ENCODE measurements at regions not wholly inside any gene's neighbourhood (a gene's known extent, or its start where the extent isn't known, plus 50 kb on each side); places are given as distances from the start of the nearest gene placed in this dataset.
"Not testable (repeated sequence)": the region's sequence is repeated elsewhere in the genome, so short reads cannot be mapped to it uniquely, and the experiment has no call there.

DNA sequence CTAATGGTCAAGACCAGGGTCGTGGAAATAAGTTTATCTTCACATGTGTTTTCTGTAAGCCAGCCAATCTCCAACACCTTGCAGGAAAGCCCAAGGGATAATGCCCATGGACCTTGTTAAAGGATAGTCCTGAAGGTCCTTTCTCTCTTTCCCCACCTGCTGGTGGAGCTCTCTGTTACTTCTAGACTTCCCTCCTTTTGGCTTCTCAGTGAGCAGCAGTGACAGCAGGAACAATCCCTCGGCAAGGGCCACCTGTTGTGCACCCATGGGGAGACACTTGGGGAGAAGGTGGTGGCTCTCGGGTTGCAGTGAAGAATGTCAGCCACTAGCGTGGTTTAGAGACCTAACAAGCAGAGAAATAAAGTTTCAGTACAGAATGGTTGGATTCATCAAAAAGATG, 84.0 kb upstream of the OSBPL11 start:
- no peaks in the 10 kb centered on the region for H4K20me1 ChIP-seq (ENCODE audit: insufficient read depth, low read length)
- H3K4me1 Mint-ChIP-seq (ENCODE audit: low read depth, unreplicated experiment), result peaks cover 4% of the 10 kb centered on the region
- H3K79me2 ChIP-seq (ENCODE audit: insufficient read depth, low read length), result no peaks in the 10 kb centered on the region
- H3K9ac ChIP-seq (ENCODE audit: low read length), result no peak overlapping the region
- no peak overlapping the region for H3K4me3 ChIP-seq (ENCODE audit: insufficient read depth, low read depth, low read length)
- no peak overlapping the region for H2AFZ ChIP-seq (ENCODE audit: low read depth, low read length)
- FAIRE-seq (no peak), DNase-seq (ENCODE audit: low read depth) (no peak)
- no peaks in the 10 kb centered on the region for H3K27me3 Mint-ChIP-seq (ENCODE audit: low read depth, unreplicated experiment)
- no peaks in the 10 kb centered on the region for H3K4me1 ChIP-seq (ENCODE audit: insufficient read depth, low read length)
- H3K4me2 ChIP-seq (ENCODE audit: low read length), result no peak overlapping the region
- no peaks in the 10 kb centered on the region for H3K36me3 ChIP-seq (ENCODE audit: insufficient read depth, low read length)
- no peak overlapping the region for H3K27ac ChIP-seq (ENCODE audit: low read depth, low read length)
- H3K27ac Mint-ChIP-seq (ENCODE audit: unreplicated experiment), result no peak overlapping the region
- no peaks in the 10 kb centered on the region for H3K36me3 Mint-ChIP-seq (ENCODE audit: low read depth, unreplicated experiment)
- H3K4me3 Mint-ChIP-seq (ENCODE audit: unreplicated experiment), result no peak overlapping the region
- no peaks in the 10 kb centered on the region for H3K9me3 ChIP-seq (ENCODE audit: insufficient read depth, low read depth, low read length)
- H3K9me3 Mint-ChIP-seq (ENCODE audit: unreplicated experiment), result no peaks in the 10 kb centered on the region
- H3K27me3 ChIP-seq (ENCODE audit: insufficient read depth, low read length), result no peaks in the 10 kb centered on the region
- no peak for TF ChIP-seq EZH2 (IDR thresholded peaks at IDR 0.05; ENCODE audit: insufficient read depth, low read length)
- TF ChIP-seq, protein P1, sequence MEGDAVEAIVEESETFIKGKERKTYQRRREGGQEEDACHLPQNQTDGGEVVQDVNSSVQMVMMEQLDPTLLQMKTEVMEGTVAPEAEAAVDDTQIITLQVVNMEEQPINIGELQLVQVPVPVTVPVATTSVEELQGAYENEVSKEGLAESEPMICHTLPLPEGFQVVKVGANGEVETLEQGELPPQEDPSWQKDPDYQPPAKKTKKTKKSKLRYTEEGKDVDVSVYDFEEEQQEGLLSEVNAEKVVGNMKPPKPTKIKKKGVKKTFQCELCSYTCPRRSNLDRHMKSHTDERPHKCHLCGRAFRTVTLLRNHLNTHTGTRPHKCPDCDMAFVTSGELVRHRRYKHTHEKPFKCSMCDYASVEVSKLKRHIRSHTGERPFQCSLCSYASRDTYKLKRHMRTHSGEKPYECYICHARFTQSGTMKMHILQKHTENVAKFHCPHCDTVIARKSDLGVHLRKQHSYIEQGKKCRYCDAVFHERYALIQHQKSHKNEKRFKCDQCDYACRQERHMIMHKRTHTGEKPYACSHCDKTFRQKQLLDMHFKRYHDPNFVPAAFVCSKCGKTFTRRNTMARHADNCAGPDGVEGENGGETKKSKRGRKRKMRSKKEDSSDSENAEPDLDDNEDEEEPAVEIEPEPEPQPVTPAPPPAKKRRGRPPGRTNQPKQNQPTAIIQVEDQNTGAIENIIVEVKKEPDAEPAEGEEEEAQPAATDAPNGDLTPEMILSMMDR (IDR thresholded peaks at IDR 0.05; ENCODE audit: insufficient read depth, low read depth, low read length), result no peak

- H2AFZ ChIP-seq (ENCODE audit: low read depth, low read length), result no peak overlapping the region
- no peak overlapping the region for H3K9ac ChIP-seq (ENCODE audit: low read length)
- no peak for TF ChIP-seq EZH2 (IDR thresholded peaks at IDR 0.05; ENCODE audit: insufficient read depth, low read length)
- TF ChIP-seq, protein P1 (IDR thresholded peaks at IDR 0.05; ENCODE audit: insufficient read depth, low read depth, low read length), result no peak
- no peaks in the 10 kb centered on the region for H3K4me1 Mint-ChIP-seq (ENCODE audit: low read depth, unreplicated experiment)
- H3K36me3 ChIP-seq (ENCODE audit: insufficient read depth, low read length), result no peaks in the 10 kb centered on the region
- H3K27ac ChIP-seq (ENCODE audit: low read depth, low read length), result no peak overlapping the region
- DNase-seq (ENCODE audit: low read depth) (no peak), FAIRE-seq (no peak)
- H3K36me3 Mint-ChIP-seq (ENCODE audit: low read depth, unreplicated experiment), result no peaks in the 10 kb centered on the region
- H3K27me3 ChIP-seq (ENCODE audit: insufficient read depth, low read length), result no peaks in the 10 kb centered on the region
- H3K4me1 ChIP-seq (ENCODE audit: insufficient read depth, low read length), result no peaks in the 10 kb centered on the region
- H3K4me3 ChIP-seq (ENCODE audit: insufficient read depth, low read depth, low read length), result no peak overlapping the region
- no peaks in the 10 kb centered on the region for H4K20me1 ChIP-seq (ENCODE audit: insufficient read depth, low read length)
- no peaks in the 10 kb centered on the region for H3K27me3 Mint-ChIP-seq (ENCODE audit: low read depth, unreplicated experiment)
- no peaks in the 10 kb centered on the region for H3K79me2 ChIP-seq (ENCODE audit: insufficient read depth, low read length)
- no peak overlapping the region for H3K4me2 ChIP-seq (ENCODE audit: low read length)
- H3K9me3 ChIP-seq (ENCODE audit: insufficient read depth, low read depth, low read length), result no peaks in the 10 kb centered on the region
- no peak overlapping the region for H3K4me3 Mint-ChIP-seq (ENCODE audit: unreplicated experiment)
- H3K9me3 Mint-ChIP-seq (ENCODE audit: unreplicated experiment), result no peaks in the 10 kb centered on the region
- no peak overlapping the region for H3K27ac Mint-ChIP-seq (ENCODE audit: unreplicated experiment)
Observed at GRCh38 chr3:125681146-125681545, 85.8 kb upstream of the OSBPL11 start.

DNA sequence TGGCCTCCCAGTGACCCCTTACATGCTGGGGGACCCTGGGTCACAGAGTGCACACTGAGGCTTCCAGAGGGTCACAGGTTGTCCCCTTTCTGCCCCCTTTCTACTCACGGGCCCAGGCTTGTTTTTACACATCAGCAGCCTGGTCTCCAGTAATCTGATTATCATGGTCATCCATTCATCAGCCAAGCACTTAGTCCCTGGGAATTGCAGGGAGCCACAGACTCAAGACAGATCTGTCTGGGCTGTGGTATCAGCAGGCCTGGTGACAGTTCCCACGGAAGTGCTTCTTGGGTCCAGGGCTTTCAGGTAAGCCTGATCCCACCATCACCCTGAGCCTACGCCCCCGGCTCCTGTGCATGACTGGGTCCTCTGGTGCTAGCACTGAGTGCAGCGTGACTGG, 86.6 kb upstream of the OSBPL11 start:
- DNase-seq (ENCODE audit: low read depth); H3K4me3 ChIP-seq (ENCODE audit: insufficient read depth, low read depth, low read length); H3K4me1 Mint-ChIP-seq (ENCODE audit: low read depth, unreplicated experiment); H3K9me3 ChIP-seq (ENCODE audit: insufficient read depth, low read depth, low read length); H3K36me3 Mint-ChIP-seq (ENCODE audit: low read depth, unreplicated experiment); H3K79me2 ChIP-seq (ENCODE audit: insufficient read depth, low read length); H3K9me3 Mint-ChIP-seq (ENCODE audit: unreplicated experiment); H3K4me3 Mint-ChIP-seq (ENCODE audit: unreplicated experiment); H4K20me1 ChIP-seq (ENCODE audit: insufficient read depth, low read length); H3K27me3 ChIP-seq (ENCODE audit: insufficient read depth, low read length); H3K36me3 ChIP-seq (ENCODE audit: insufficient read depth, low read length); H3K27ac Mint-ChIP-seq (ENCODE audit: unreplicated experiment); H3K9ac ChIP-seq (ENCODE audit: low read length); H2AFZ ChIP-seq (ENCODE audit: low read depth, low read length); FAIRE-seq; H3K27ac ChIP-seq (ENCODE audit: low read depth, low read length); H3K4me1 ChIP-seq (ENCODE audit: insufficient read depth, low read length); H3K4me2 ChIP-seq (ENCODE audit: low read length); H3K27me3 Mint-ChIP-seq (ENCODE audit: low read depth, unreplicated experiment): not testable (repeated sequence)

GRCh38 chr3:125682610-125683009, 87.3 kb upstream of the OSBPL11 start:
- not testable (repeated sequence) for H3K4me1 ChIP-seq (ENCODE audit: insufficient read depth, low read length); H3K4me2 ChIP-seq (ENCODE audit: low read length); H3K27ac Mint-ChIP-seq (ENCODE audit: unreplicated experiment); H3K27me3 Mint-ChIP-seq (ENCODE audit: low read depth, unreplicated experiment); FAIRE-seq; H4K20me1 ChIP-seq (ENCODE audit: insufficient read depth, low read length); H3K9me3 ChIP-seq (ENCODE audit: insufficient read depth, low read depth, low read length); H2AFZ ChIP-seq (ENCODE audit: low read depth, low read length); H3K9ac ChIP-seq (ENCODE audit: low read length); H3K4me3 Mint-ChIP-seq (ENCODE audit: unreplicated experiment); H3K36me3 ChIP-seq (ENCODE audit: insufficient read depth, low read length); H3K27ac ChIP-seq (ENCODE audit: low read depth, low read length); H3K27me3 ChIP-seq (ENCODE audit: insufficient read depth, low read length); H3K9me3 Mint-ChIP-seq (ENCODE audit: unreplicated experiment); H3K4me1 Mint-ChIP-seq (ENCODE audit: low read depth, unreplicated experiment); H3K36me3 Mint-ChIP-seq (ENCODE audit: low read depth, unreplicated experiment); H3K4me3 ChIP-seq (ENCODE audit: insufficient read depth, low read depth, low read length); H3K79me2 ChIP-seq (ENCODE audit: insufficient read depth, low read length)
- DNase-seq (ENCODE audit: low read depth), result peak; percentile 34

Measured in astrocyte (in vitro differentiated cells and primary cell).